ENCODE measurements at regions not wholly inside any gene's neighbourhood (a gene's known extent, or its start where the extent isn't known, plus 50 kb on each side); places are given as distances from the start of the nearest gene placed in this dataset.
"Not testable (repeated sequence)": the region's sequence is repeated elsewhere in the genome, so short reads cannot be mapped to it uniquely, and the experiment has no call there.

DNA sequence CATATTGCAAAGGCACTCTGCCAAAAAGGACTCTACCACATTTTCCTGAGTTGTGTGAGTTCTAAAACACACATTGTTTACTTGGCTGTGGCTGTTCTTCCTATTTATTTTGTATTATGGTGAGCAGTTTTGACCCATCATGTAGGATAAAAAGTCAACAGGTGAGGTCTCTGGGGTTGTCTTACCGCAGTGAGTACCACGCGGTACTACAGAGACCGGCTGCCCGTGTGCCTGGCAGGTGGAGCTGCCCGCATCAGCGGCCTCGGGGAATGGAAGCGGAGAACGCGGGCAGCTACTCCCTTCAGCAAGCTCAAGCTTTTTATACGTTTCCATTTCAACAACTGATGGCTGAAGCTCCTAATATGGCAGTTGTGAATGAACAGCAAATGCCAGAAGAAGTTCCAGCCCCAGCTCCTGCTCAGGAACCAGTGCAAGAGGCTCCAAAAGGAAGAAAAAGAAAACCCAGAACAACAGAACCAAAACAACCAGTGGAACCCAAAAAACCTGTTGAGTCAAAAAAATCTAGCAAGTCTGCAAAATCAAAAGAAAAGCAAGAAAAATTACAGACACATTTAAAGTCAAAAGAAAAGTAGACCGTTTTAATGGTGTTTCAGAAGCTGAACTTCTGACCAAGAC, 155.3 kb upstream of the RASSF8 start:
- H3K4me1 Mint-ChIP-seq: peaks cover 34% of the 10 kb centered on the region
- DNase-seq; H3K27me3 Mint-ChIP-seq; H3K27ac Mint-ChIP-seq; CTCF ChIA-PET; H3K36me3 Mint-ChIP-seq (ENCODE audit: low read depth); H3K4me3 Mint-ChIP-seq; H3K9me3 Mint-ChIP-seq; POLR2A ChIA-PET: not testable (repeated sequence)

DNA sequence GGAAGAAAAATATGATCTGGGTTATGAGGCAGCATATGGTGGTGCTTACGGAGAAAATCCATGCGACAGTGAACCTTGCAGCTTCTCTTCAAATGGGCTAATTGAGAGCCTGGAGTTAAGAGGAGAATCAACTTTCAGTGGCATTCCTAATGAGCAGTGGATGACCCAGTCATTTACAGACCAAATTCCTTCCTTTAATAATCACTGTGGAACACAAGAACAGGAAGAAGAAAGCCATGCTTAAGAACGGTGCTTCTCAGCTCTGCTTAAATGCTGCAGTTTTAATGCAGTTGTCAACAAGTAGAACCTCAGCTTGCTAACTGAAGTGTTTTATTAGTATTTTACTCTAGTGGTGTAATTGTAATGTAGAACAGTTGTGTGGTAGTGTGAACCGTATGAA, 154.2 kb upstream of the RASSF8 start:
- H3K4me3 Mint-ChIP-seq; H3K36me3 Mint-ChIP-seq (ENCODE audit: low read depth); H3K27me3 Mint-ChIP-seq; H3K9me3 Mint-ChIP-seq; POLR2A ChIA-PET; H3K27ac Mint-ChIP-seq; DNase-seq: not testable (repeated sequence)
- CTCF ChIA-PET: interaction anchor here (0.6 kb wide), 1 partner anchor 192 kb away, joined by 3 read pairs; no protein-coding TSS in a partner anchor
- peaks cover 34% of the 10 kb centered on the region for H3K4me1 Mint-ChIP-seq

DNA sequence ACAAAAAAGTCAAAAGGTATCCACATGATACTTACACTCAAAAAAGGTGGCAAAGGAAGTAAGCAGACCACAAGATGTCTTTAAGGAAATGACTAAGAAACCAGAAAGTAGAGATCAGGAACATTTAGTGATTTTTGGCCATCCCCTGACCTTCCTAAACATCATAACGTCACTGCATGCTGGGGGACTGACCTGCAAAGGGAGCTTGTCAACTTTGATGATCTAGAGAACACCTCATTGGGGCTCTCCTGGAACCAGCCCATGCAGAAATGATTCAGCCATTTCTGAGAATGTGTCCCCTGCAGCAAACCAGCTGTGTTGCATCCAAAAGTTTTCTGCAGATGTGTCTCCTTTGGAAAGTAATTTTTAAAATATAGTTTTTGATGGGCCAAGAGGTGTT, 152.2 kb upstream of the RASSF8 start:
- H3K4me1 Mint-ChIP-seq: peaks cover 33% of the 10 kb centered on the region
- no peaks in the 10 kb centered on the region for H3K36me3 Mint-ChIP-seq (ENCODE audit: low read depth)
- CTCF ChIA-PET: no interaction called here
- peak overlapping the region; percentile 27 for H3K27ac Mint-ChIP-seq
- no peaks in the 10 kb centered on the region for H3K27me3 Mint-ChIP-seq
- H3K4me3 Mint-ChIP-seq: no peak overlapping the region
- peak; percentile 40 for DNase-seq
- POLR2A ChIA-PET: no interaction called here
- H3K9me3 Mint-ChIP-seq: peaks cover 6% of the 10 kb centered on the region

DNA sequence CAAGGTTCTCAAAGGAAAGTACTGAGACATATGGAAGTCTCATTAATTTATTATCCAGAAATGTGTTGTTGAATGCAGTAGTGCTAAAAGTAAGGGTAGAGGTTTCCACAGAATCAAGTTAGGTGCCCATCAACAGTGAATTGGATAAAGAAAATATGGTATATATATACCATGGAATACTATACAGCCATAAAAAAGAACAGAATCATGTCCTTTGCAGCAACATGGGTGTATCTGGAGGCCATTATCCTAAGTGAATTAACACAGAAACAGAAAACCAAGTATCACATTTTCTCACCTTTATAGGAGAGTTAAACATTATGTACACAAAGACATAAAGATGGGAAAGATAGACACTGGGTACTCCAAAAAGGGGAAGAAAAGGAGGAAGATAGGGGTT, 149.9 kb upstream of the RASSF8 start:
- DNase-seq: no peak
- H3K27ac Mint-ChIP-seq: no peak overlapping the region
- H3K27me3 Mint-ChIP-seq: no peaks in the 10 kb centered on the region
- peaks cover 6% of the 10 kb centered on the region for H3K9me3 Mint-ChIP-seq
- POLR2A ChIA-PET: no interaction called here
- H3K36me3 Mint-ChIP-seq (ENCODE audit: low read depth): no peaks in the 10 kb centered on the region
- CTCF ChIA-PET: no interaction called here
- H3K4me3 Mint-ChIP-seq: no peak overlapping the region
- H3K4me1 Mint-ChIP-seq: peaks cover 43% of the 10 kb centered on the region

DNA sequence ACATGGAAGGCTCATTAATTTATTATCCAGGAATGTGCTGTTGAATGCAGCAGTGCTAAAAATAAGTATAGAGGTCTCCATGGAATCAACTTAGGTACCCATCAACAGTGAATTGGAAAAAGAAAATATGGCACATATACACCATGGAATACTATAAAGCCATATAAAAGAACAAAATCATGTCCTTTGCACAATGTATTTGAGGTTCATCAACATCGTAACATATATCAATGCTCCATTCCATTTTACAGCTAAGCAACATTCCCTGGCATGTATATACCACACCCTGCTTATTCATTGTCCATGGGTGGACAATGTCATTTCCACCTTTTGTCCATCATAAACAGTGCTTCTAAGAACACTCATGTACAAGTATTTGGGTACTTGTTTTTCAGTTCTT, 147.8 kb upstream of the RASSF8 start:
- Mint-ChIP-seq H3K27ac (no peak overlapping the region), H3K4me1 (peaks cover 36% of the 10 kb centered on the region), H3K4me3 (no peak overlapping the region), H3K36me3 (ENCODE audit: low read depth) (no peaks in the 10 kb centered on the region), H3K9me3 (peaks cover 6% of the 10 kb centered on the region), H3K27me3 (no peaks in the 10 kb centered on the region)
- CTCF ChIA-PET: no interaction called here
- POLR2A ChIA-PET: no interaction called here
- no peak for DNase-seq

DNA sequence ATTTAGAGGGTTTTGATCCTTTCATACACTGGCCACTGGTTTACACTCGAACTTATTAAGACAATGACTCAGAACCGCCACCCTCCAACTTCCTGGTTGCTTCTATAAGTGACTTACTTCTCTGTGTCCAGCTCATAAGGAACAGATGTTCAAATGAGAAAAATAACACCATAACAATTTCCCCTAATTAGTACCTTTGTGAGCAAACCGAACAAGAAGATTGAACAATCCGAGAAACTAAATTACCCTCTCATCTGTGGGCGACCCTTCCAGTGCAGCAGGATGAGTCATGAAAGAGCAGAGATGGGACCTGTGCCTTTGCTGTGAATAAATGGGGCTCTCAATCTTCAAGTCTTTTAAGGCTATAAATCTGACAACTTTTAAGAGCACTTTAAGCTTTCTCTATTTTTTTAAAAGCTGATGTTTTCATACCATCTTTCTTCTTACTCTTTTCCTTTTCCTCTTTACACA, 146.8 kb upstream of the RASSF8 start:
- H3K4me1 Mint-ChIP-seq: peaks cover 31% of the 10 kb centered on the region
- POLR2A ChIA-PET: no interaction called here
- H3K36me3 Mint-ChIP-seq (ENCODE audit: low read depth): no peaks in the 10 kb centered on the region
- no peak overlapping the region for H3K27ac Mint-ChIP-seq
- H3K27me3 Mint-ChIP-seq: no peaks in the 10 kb centered on the region
- DNase-seq: no peak
- H3K9me3 Mint-ChIP-seq: peaks cover 6% of the 10 kb centered on the region
- CTCF ChIA-PET: no interaction called here
- no peak overlapping the region for H3K4me3 Mint-ChIP-seq

DNA sequence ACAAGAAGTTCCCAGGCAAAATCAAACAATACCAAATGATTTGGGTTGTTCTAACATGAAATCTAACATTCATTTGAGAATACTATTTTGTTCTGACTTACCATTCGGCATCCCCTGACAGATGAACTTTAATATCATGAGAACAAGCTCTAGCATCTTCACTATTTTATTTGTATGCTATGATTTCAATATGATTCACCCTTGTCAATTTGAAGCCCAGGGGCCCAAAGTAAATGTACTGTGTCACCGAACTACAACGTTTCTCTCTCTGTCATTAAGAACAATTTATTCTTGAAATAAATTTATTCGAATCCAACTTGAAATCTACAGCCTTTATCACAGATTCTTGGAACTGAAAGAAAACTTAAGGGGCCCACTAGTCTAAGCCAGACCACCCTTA, 146.2 kb upstream of the RASSF8 start:
- POLR2A ChIA-PET: no interaction called here
- DNase-seq: no peak
- CTCF ChIA-PET: no interaction called here
- Mint-ChIP-seq H3K4me3 (no peak overlapping the region), H3K4me1 (peaks cover 27% of the 10 kb centered on the region), H3K27me3 (peaks cover 1% of the 10 kb centered on the region), H3K36me3 (ENCODE audit: low read depth) (no peaks in the 10 kb centered on the region), H3K27ac (no peak overlapping the region), H3K9me3 (peaks cover 6% of the 10 kb centered on the region)

DNA sequence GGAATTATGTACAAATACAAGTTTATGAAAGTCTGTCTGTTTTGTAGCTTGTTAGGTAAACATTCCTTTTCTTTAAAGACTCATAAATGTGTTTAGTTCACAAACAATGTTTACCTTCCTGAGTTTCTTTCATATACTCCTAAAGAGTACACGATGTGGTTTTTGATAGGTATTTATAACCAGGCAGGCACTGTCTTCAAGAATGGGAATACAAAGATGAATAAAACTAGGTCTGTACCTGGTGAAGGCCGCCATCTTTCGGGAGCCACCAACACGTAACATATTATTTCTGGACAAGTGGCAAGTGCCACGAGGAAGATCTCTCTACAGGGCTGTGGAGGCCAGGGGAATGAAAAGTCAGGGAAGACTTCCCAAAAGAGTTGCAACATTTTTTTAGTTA, 144.6 kb upstream of the RASSF8 start:
- Mint-ChIP-seq H3K27me3 (peaks cover 3% of the 10 kb centered on the region), H3K9me3 (peaks cover 3% of the 10 kb centered on the region), H3K4me1 (peaks cover 20% of the 10 kb centered on the region), H3K27ac (no peak overlapping the region), H3K4me3 (no peak overlapping the region), H3K36me3 (ENCODE audit: low read depth) (no peaks in the 10 kb centered on the region)
- DNase-seq: no peak
- POLR2A ChIA-PET: no interaction called here
- CTCF ChIA-PET: no interaction called here

DNA sequence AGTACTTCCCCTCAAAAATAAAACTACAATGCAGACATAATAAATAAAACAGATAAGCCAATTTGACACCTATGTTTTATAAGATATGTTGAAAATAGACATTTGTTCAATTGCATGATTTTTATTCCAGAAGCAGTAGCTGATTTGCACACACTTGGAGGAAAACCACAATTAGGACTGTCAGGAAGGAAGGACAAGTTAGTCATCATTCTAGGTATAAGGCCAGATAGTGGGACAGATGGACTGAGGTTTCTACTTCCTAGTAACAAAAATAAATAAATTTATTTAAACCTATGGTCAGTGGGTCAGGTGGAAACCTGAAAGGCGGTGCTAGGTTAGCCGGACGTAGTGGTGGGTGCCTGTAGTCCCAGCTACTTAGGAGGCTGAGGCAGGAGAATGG, 141.8 kb upstream of the RASSF8 start:
- Mint-ChIP-seq H3K9me3 (no peaks in the 10 kb centered on the region), H3K4me1 (peaks cover 13% of the 10 kb centered on the region), H3K27me3 (peaks cover 7% of the 10 kb centered on the region), H3K4me3 (no peak overlapping the region), H3K36me3 (ENCODE audit: low read depth) (no peaks in the 10 kb centered on the region), H3K27ac (no peak overlapping the region)
- POLR2A ChIA-PET: no interaction called here
- CTCF ChIA-PET: no interaction called here
- no peak for DNase-seq

DNA sequence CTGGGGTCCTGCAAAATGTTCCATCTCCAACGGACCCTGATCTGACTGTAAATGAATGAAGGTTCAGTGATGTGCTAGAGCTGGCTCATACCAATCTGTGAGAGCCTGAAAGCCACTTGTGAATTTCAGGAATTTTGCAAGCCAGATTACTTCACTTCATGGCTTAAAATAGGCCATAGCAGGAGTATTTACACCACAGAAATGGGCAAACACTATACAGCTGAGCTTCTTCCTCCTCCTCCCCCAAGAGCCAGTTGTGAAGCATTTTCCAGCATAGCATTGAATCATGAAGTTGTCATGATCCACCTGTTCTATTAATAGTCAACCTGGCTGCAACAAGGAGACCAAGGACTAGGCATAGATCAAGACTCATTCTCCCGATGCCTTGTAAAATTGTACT, 141.3 kb upstream of the RASSF8 start:
- CTCF ChIA-PET: no interaction called here

DNA sequence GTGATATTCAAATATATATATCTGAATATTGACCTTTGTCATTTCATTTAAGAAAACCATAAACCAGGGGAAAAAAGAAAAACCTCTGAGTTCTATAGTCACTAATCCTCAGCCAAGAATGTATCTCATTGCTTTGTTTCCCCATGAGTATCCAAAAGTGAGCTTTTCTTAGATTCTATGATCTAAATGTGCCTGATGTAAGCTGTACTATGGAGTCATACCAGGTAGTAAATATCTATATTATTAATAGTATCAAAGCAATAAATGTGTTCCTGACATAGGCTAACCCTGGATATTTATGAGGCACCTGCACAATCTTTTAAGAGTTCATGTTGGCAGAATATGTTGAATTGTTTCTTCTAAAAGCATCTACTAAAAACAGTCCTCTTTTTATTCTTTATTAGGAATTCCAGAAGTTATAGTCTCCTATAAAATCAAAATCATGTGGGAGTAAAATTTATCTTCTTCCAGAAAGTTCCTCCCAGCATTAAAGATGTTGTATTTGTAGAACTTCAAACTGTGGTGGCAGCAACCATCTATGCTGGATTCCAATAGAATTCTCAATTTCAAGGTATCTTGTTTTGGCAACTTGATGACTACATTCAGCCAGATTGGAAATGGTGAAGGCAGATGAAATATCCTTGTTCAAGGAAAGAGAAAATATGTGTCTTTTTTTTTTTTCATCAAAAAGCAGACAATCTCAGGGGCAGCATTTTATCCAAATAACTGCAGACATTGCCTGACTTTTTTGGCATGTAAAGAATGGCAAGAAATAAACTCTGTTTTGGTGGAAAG, 139.7 kb upstream of the RASSF8 start:
- ChIA-PET POLR2A (no interaction called here), CTCF (no interaction called here)
- Mint-ChIP-seq H3K36me3 (ENCODE audit: low read depth) (no peaks in the 10 kb centered on the region), H3K4me3 (no peak overlapping the region), H3K4me1 (peaks cover 6% of the 10 kb centered on the region), H3K9me3 (no peaks in the 10 kb centered on the region), H3K27me3 (peaks cover 7% of the 10 kb centered on the region), H3K27ac (no peak overlapping the region)
- no peak for DNase-seq

More for the DNA sequence above, 141.3 kb upstream of the RASSF8 start:
- peaks cover 7% of the 10 kb centered on the region for H3K27me3 Mint-ChIP-seq
- POLR2A ChIA-PET: no interaction called here
- DNase-seq: no peak
- H3K36me3 Mint-ChIP-seq (ENCODE audit: low read depth): no peaks in the 10 kb centered on the region
- H3K9me3 Mint-ChIP-seq: no peaks in the 10 kb centered on the region
- no peak overlapping the region for H3K4me3 Mint-ChIP-seq
- H3K27ac Mint-ChIP-seq: no peak overlapping the region
- peaks cover 8% of the 10 kb centered on the region for H3K4me1 Mint-ChIP-seq

DNA sequence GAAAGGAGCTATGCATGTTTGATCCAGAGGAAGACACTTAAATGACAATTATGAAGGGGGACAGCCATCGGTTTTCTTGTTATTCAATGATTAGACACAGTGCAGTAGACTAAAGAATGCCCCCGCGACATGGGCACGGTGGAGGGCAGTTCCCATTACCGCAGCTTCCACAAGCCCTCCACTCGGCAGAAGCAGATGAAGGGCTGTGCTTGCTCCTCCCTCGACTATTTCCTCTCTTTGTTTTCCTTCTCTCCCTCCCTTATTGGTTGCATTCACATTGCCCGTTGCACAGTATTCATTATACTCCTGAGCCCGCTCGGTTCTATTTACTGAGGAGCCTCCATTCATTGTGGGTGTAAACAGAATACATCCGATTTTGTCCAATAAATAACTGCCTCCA, 138.8 kb upstream of the RASSF8 start:
- peaks cover 6% of the 10 kb centered on the region for H3K4me1 Mint-ChIP-seq
- peaks cover 7% of the 10 kb centered on the region for H3K27me3 Mint-ChIP-seq
- DNase-seq: no peak
- ChIA-PET POLR2A (no interaction called here), CTCF (no interaction called here)
- no peaks in the 10 kb centered on the region for H3K36me3 Mint-ChIP-seq (ENCODE audit: low read depth)
- no peak overlapping the region for H3K27ac Mint-ChIP-seq
- H3K4me3 Mint-ChIP-seq: no peak overlapping the region
- H3K9me3 Mint-ChIP-seq: no peaks in the 10 kb centered on the region

DNA sequence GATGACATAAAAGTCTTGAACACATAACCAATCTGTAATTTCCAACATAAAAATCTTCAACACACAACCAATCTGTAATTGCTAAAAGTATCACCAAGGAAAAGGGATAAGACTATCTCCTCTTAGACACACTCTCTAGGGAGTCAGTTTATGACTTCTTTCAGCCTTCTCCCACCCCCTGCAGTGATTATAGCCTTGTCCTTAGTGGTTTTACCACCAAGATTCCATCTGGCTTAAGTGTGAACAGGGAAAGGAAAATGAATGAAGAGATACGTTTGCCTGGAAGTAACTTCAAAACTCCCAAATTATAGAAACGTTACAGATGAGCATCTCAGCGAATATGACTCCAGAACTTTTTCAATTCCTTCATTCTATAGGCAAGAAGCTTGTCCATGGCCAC, 136.2 kb upstream of the RASSF8 start:
- ChIA-PET POLR2A (no interaction called here), CTCF (no interaction called here)
- no peak overlapping the region for H3K4me3 Mint-ChIP-seq
- peaks cover under 1% of the 10 kb centered on the region for H3K4me1 Mint-ChIP-seq
- H3K9me3 Mint-ChIP-seq: no peaks in the 10 kb centered on the region
- DNase-seq: no peak
- peaks cover 6% of the 10 kb centered on the region for H3K27me3 Mint-ChIP-seq
- no peak overlapping the region for H3K27ac Mint-ChIP-seq
- no peaks in the 10 kb centered on the region for H3K36me3 Mint-ChIP-seq (ENCODE audit: low read depth)

DNA sequence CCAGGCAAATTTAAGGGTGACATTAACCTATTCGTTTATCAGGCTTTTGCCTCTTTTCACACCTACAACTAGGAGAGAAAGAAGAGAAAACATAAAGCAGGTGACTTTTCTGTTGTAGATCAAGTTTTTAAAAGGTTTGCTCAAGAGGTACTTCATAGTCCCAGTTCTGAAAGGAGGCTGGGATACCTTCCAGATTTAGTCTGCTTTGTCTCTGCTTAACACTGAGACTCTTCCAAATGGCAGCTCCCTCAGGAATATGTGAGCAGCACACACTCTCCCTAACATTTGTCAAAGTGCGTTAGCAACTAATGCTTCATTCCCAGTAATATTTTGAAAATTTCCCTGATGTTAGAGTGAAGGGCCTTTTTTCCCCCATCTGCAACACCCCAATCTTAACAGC, 133.7 kb upstream of the RASSF8 start:
- Mint-ChIP-seq H3K27me3 (peaks cover 4% of the 10 kb centered on the region), H3K4me1 (no peaks in the 10 kb centered on the region), H3K27ac (no peak overlapping the region), H3K36me3 (ENCODE audit: low read depth) (no peaks in the 10 kb centered on the region), H3K9me3 (no peaks in the 10 kb centered on the region), H3K4me3 (no peak overlapping the region)
- ChIA-PET CTCF (no interaction called here), POLR2A (no interaction called here)
- DNase-seq: no peak

Measured in activated CD4-positive, alpha-beta memory T cell treated with anti-CD3 and anti-CD28 coated beads, Interleukin-2, amount 10 ng/mL, durations not matched to agents 7 days and 5 days (primary cell).